ENCODE measurements at regions not wholly inside any gene's neighbourhood (a gene's known extent, or its start where the extent isn't known, plus 50 kb on each side); places are given as distances from the start of the nearest gene placed in this dataset.

DNA sequence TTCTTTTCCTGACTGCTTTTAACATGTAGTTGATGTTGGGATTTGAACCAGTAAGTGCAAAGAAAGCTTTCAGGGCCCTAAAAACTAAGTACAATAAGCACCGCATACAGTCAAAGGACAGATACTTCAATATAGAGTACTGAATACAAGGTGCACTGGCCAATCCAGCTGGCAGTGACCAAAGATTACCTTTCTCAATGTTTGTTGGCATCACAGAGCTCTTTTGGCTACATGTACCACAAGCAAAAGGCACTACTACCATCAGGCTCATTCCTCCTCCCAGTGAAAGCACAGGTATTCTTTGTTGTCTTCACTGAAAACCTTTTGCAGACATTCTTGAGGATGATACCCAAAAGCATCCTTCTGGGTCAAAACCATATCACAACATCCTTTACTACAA, 65.2 kb upstream of the ZCCHC13 start (continued):
- TF ChIP-seq OVOL2 (CRISPR knock-in tag; IDR thresholded peaks at IDR 0.05; ENCODE audit: borderline replicate concordance) (no peak), ZNF138 (CRISPR knock-in tag; conservative IDR thresholded peaks at IDR 0.05) (no peak), NR3C1 (CRISPR knock-in tag; conservative IDR thresholded peaks at IDR 0.05; ENCODE audit: low read depth) (no peak)
- TF ChIP-seq, protein P1, sequence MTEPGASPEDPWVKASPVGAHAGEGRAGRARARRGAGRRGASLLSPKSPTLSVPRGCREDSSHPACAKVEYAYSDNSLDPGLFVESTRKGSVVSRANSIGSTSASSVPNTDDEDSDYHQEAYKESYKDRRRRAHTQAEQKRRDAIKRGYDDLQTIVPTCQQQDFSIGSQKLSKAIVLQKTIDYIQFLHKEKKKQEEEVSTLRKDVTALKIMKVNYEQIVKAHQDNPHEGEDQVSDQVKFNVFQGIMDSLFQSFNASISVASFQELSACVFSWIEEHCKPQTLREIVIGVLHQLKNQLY (CRISPR knock-in tag; IDR thresholded peaks at IDR 0.05) = no peak
- TF ChIP-seq, protein P2, sequence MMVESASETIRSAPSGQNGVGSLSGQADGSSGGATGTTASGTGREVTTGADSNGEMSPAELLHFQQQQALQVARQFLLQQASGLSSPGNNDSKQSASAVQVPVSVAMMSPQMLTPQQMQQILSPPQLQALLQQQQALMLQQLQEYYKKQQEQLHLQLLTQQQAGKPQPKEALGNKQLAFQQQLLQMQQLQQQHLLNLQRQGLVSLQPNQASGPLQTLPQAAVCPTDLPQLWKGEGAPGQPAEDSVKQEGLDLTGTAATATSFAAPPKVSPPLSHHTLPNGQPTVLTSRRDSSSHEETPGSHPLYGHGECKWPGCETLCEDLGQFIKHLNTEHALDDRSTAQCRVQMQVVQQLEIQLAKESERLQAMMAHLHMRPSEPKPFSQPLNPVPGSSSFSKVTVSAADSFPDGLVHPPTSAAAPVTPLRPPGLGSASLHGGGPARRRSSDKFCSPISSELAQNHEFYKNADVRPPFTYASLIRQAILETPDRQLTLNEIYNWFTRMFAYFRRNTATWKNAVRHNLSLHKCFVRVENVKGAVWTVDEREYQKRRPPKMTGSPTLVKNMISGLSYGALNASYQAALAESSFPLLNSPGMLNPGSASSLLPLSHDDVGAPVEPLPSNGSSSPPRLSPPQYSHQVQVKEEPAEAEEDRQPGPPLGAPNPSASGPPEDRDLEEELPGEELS (CRISPR knock-in tag; IDR thresholded peaks at IDR 0.05) = no peak

DNA sequence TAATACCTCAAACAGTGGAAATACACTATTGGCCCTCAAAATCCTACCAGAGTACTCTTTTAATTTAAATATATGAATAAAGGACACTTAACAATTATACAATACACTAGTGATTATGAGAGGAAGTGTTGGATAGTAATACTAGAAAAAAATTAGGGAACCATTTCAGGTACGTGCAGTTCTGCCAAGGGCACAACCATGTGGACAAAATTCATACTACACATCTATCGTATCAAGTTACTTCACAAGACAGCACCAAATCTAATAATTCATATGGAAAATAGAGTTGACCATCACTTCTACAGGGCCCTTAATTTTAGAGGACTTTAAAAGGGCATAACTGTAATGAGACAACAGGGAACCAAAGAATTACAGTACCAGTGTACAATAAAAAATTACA, 69.2 kb upstream of the ZCCHC13 start:
- no peak for ATAC-seq

DNA sequence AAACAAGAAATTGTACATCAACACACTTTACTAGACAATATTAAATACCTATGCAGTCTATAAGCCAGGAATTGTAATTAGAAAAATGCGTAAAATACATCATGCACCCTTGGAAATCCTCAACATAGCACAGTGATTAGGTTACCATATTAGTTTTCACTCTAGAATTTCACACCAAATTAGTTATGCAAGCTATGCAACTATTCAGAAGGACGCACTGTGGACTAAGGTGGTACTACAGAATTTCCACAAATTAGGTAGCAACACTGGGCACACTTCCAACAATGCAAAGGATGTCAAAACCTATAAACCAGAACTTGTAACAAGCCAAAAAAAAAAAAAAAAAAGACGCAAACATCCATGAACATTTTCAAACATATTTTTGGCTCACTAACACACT, 71.1 kb upstream of the ZCCHC13 start:
- peak; percentile 31; the same call in 1 of the 2 replicates for ATAC-seq
- DNase-seq (ENCODE audit: low spot score) = no peak
- POLR2A ChIA-PET = interaction anchor here (0.7 kb wide), 1 partner anchor 53 kb away, joined by 8 read pairs; no protein-coding TSS in a partner anchor
- Mint-ChIP-seq H3K27me3 (ENCODE audit: low read depth) (no peaks in the 10 kb centered on the region), H3K4me3 (no peak overlapping the region), H3K36me3 (no peaks in the 10 kb centered on the region), H3K27ac (no peak overlapping the region), H3K4me1 (peaks cover 26% of the 10 kb centered on the region), H3K9me3 (no peaks in the 10 kb centered on the region)
- CTCF ChIA-PET = no interaction called here
- TF ChIP-seq GRHL2 (CRISPR knock-in tag; IDR thresholded peaks at IDR 0.05; ENCODE audit: insufficient replicate concordance, severe bottlenecking) (no peak), NFYB (CRISPR knock-in tag; conservative IDR thresholded peaks at IDR 0.05; ENCODE audit: low read depth) (no peak), ESRRA (CRISPR knock-in tag; IDR thresholded peaks at IDR 0.05; ENCODE audit: borderline replicate concordance) (no peak), KAT7 (CRISPR knock-in tag; IDR thresholded peaks at IDR 0.05; ENCODE audit: borderline replicate concordance) (no peak), ZNF263 (CRISPR knock-in tag; IDR thresholded peaks at IDR 0.05; ENCODE audit: low read depth) (no peak), EMX1 (CRISPR knock-in tag; IDR thresholded peaks at IDR 0.05) (no peak), TEAD1 (CRISPR knock-in tag; IDR thresholded peaks at IDR 0.05) (no peak), MXD4 (CRISPR knock-in tag; IDR thresholded peaks at IDR 0.05; ENCODE audit: borderline replicate concordance) (no peak), PRRX2 (CRISPR knock-in tag; IDR thresholded peaks at IDR 0.05) (no peak), ZNF423 (CRISPR knock-in tag; IDR thresholded peaks at IDR 0.05) (no peak)
- TF ChIP-seq, protein P3, sequence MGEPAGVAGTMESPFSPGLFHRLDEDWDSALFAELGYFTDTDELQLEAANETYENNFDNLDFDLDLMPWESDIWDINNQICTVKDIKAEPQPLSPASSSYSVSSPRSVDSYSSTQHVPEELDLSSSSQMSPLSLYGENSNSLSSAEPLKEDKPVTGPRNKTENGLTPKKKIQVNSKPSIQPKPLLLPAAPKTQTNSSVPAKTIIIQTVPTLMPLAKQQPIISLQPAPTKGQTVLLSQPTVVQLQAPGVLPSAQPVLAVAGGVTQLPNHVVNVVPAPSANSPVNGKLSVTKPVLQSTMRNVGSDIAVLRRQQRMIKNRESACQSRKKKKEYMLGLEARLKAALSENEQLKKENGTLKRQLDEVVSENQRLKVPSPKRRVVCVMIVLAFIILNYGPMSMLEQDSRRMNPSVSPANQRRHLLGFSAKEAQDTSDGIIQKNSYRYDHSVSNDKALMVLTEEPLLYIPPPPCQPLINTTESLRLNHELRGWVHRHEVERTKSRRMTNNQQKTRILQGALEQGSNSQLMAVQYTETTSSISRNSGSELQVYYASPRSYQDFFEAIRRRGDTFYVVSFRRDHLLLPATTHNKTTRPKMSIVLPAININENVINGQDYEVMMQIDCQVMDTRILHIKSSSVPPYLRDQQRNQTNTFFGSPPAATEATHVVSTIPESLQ (CRISPR knock-in tag; IDR thresholded peaks at IDR 0.05) = no peak
- TF ChIP-seq, protein P4, sequence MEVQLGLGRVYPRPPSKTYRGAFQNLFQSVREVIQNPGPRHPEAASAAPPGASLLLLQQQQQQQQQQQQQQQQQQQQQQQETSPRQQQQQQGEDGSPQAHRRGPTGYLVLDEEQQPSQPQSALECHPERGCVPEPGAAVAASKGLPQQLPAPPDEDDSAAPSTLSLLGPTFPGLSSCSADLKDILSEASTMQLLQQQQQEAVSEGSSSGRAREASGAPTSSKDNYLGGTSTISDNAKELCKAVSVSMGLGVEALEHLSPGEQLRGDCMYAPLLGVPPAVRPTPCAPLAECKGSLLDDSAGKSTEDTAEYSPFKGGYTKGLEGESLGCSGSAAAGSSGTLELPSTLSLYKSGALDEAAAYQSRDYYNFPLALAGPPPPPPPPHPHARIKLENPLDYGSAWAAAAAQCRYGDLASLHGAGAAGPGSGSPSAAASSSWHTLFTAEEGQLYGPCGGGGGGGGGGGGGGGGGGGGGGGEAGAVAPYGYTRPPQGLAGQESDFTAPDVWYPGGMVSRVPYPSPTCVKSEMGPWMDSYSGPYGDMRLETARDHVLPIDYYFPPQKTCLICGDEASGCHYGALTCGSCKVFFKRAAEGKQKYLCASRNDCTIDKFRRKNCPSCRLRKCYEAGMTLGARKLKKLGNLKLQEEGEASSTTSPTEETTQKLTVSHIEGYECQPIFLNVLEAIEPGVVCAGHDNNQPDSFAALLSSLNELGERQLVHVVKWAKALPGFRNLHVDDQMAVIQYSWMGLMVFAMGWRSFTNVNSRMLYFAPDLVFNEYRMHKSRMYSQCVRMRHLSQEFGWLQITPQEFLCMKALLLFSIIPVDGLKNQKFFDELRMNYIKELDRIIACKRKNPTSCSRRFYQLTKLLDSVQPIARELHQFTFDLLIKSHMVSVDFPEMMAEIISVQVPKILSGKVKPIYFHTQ (CRISPR knock-in tag; IDR thresholded peaks at IDR 0.05) = no peak
- TF ChIP-seq, protein P5, sequence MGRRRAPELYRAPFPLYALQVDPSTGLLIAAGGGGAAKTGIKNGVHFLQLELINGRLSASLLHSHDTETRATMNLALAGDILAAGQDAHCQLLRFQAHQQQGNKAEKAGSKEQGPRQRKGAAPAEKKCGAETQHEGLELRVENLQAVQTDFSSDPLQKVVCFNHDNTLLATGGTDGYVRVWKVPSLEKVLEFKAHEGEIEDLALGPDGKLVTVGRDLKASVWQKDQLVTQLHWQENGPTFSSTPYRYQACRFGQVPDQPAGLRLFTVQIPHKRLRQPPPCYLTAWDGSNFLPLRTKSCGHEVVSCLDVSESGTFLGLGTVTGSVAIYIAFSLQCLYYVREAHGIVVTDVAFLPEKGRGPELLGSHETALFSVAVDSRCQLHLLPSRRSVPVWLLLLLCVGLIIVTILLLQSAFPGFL (CRISPR knock-in tag; IDR thresholded peaks at IDR 0.05; ENCODE audit: borderline replicate concordance) = no peak
- TF ChIP-seq, protein P6, sequence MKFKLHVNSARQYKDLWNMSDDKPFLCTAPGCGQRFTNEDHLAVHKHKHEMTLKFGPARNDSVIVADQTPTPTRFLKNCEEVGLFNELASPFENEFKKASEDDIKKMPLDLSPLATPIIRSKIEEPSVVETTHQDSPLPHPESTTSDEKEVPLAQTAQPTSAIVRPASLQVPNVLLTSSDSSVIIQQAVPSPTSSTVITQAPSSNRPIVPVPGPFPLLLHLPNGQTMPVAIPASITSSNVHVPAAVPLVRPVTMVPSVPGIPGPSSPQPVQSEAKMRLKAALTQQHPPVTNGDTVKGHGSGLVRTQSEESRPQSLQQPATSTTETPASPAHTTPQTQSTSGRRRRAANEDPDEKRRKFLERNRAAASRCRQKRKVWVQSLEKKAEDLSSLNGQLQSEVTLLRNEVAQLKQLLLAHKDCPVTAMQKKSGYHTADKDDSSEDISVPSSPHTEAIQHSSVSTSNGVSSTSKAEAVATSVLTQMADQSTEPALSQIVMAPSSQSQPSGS (CRISPR knock-in tag; IDR thresholded peaks at IDR 0.05; ENCODE audit: borderline replicate concordance, low read depth) = no peak
- TF ChIP-seq, protein P7, sequence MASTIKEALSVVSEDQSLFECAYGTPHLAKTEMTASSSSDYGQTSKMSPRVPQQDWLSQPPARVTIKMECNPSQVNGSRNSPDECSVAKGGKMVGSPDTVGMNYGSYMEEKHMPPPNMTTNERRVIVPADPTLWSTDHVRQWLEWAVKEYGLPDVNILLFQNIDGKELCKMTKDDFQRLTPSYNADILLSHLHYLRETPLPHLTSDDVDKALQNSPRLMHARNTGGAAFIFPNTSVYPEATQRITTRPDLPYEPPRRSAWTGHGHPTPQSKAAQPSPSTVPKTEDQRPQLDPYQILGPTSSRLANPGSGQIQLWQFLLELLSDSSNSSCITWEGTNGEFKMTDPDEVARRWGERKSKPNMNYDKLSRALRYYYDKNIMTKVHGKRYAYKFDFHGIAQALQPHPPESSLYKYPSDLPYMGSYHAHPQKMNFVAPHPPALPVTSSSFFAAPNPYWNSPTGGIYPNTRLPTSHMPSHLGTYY (CRISPR knock-in tag; IDR thresholded peaks at IDR 0.05) = no peak
- TF ChIP-seq, protein P8, sequence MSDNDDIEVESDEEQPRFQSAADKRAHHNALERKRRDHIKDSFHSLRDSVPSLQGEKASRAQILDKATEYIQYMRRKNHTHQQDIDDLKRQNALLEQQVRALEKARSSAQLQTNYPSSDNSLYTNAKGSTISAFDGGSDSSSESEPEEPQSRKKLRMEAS (CRISPR knock-in tag; IDR thresholded peaks at IDR 0.05) = no peak

More for the DNA sequence above, 69.2 kb upstream of the ZCCHC13 start:
- DNase-seq (ENCODE audit: low spot score) = no peak
- no peaks in the 10 kb centered on the region for H3K27me3 Mint-ChIP-seq (ENCODE audit: low read depth)
- peaks cover 18% of the 10 kb centered on the region for H3K4me1 Mint-ChIP-seq
- peaks cover 8% of the 10 kb centered on the region for H3K36me3 Mint-ChIP-seq
- no peak overlapping the region for H3K27ac Mint-ChIP-seq
- H3K9me3 Mint-ChIP-seq = no peaks in the 10 kb centered on the region
- ChIA-PET POLR2A (no interaction called here), CTCF (interaction anchor here (1.4 kb wide), 1 partner anchor 91 kb away, joined by 4 read pairs; no protein-coding TSS in a partner anchor)
- TF ChIP-seq ZNF416 (CRISPR knock-in tag; IDR thresholded peaks at IDR 0.05) (no peak), RORB (CRISPR knock-in tag; IDR thresholded peaks at IDR 0.05) (no peak)
- H3K4me3 Mint-ChIP-seq = no peak overlapping the region
